GM19043 (cell line): ENCODE measurements at regions not wholly inside any gene's neighbourhood (a gene's known extent, or its start where the extent isn't known, plus 50 kb on each side); places are given as distances from the start of the nearest gene placed in this dataset.
"Not testable (repeated sequence)": the region's sequence is repeated elsewhere in the genome, so short reads cannot be mapped to it uniquely, and the experiment has no call there.

Experiments
- ATAC-seq: cut with Tn5 transposase; IDR thresholded peaks from one replicate; pipeline ENCODE4 v1.9.1; 2021; ENCODE audit warnings: low read depth; ENCODE audit not compliant: unreplicated experiment

DNA sequence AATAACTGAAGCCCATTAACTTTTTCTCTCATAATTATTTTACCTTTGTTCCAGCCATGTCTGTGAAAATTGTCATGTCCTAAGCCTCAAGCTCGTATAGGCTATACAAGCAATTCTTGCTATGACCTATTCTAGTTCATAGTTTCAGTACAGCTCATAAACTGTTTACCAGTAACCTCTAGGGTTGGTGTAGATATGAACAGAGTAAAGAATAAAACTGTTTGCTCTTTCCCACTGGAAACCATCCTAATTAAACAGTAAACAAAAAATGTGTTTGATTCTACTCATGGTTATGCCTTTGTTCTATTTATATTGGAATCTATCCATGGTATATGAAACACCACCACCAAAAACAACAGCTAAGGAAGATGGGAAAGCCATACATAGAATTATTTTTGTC lies 1444.0 kb upstream of the PCDH7 start:
- ATAC-seq = no peak

DNA sequence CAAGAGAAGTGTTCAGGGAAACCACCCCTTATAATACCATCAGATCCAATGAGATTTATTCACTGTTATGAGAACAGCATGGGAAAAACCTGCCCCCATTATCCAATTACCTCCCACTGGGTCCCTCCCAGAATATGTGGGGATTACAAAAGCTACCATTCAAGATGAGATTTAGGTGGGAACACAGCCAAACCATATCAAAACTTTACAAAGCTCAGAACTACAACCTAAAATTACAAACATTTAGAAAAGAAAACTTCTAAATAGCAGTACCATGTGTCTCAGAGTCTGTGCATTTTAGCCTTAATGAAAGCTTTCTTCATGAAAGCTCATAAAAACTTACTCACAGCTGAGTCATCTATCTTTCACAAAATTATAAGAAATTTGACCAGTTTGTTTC lies 1442.8 kb upstream of the PCDH7 start:
- no peak for ATAC-seq

DNA sequence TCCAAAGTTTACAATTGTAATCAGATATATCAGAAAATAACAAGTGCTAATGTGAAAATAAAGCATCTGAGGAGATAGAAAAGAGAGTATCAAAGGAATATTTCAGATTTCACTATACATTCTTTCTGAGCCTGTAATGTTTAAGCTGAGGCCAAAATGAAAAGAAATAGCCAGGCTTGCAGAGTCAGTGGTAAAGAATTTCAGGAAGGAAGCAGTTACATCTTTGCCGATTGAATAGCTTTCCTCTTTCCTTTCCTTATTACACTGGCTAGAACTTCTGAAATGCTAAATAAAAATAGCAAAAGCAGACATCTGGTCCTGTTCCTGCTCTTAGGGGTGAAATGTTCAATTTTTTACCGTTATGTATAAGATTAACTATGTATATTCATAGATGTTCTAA lies 1441.6 kb upstream of the PCDH7 start:
- ATAC-seq = no peak

DNA sequence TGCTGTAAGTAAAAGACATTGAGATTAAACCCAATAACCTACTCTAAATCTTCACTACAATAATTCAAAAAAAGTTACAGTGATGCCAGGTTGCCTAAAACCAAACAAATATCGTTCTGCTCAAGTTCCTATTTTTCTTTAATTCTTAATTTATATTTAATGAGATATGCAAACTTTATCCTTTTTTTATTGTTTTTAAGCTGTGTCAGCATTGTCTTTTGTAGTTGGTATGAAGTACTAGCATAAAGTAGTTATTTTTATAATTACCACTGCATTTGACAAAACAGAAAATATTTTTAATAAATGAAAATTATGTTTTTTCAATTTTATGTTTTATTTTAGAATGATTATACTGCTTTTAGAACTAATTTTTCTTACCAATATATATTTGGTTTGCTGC lies 1431.1 kb upstream of the PCDH7 start:
- ATAC-seq = no peak

DNA sequence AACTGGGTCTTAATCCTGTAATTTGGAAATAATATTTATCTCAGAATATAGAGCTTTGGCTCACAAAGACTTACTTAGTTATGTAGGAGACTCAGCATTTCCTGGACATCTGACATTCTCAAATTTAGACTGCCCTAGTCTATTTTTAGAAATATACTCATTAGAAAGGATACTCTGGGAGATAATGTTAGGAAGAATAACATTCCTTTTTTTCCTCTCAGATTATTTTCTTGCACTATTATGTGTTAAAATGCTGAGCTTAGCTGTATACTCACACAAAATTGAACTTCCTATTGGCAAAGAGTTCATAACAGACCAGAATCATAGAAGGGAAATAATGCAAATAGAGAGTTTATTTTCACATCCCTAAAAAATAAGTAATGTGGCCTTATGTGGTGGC lies 1424.9 kb upstream of the PCDH7 start:
- ATAC-seq = no peak

DNA sequence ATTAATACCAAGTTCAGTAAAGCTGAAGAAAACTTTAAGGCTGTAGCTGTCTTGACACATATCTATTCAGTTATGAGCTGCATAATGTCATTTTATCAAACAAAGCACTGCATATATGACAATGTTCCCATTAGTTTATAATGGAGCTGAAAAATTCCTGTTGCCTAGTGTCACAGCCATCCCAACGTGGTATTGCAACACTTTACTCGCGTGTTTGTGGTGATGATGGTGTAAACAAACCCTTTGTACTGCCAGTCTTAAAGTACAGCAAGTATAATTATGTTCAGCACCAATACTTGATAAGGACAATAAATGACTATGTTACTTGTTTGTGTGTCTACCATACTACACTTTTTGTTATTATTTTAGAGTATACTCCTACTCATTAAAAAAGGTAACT lies 1415.6 kb upstream of the PCDH7 start:
- ATAC-seq = no peak

DNA sequence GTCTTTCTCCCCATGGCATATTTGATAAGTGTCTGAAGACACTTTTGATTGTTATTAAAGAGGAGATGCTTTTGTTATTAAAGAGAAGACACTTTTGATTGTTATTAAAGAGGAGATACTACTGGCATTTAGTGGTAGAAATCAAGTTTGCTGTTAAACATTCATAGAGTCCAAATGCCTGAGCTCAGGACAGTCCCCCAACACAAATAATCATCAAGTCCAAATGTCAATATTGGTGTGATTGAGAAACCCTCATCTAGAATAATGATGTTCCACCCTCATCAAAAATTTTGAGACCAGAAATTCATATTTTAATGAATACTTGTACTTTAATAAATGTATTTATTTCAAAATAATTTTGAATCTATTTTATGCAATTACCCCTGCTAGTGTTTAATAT lies 1412.9 kb upstream of the PCDH7 start:
- ATAC-seq = no peak

DNA sequence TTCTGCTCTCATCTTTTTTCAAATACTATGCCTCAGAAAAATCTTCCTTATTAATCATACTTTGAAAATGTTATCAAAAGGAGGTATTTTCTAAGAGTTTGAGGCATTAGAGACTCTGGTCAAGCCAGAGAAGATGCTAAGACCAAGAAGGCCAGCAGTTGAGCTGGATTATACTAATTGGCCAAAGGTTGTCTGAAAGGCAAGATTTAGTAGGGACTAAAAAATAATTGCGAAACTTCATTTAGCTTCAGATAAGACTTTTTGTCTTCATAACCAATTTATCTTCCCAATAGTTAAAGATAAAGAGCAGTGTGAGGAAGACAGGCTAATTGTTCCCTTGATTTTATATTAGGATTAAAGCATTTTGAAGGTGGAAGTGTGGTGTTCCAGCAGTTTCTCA lies 1412.4 kb upstream of the PCDH7 start:
- ATAC-seq = no peak

DNA sequence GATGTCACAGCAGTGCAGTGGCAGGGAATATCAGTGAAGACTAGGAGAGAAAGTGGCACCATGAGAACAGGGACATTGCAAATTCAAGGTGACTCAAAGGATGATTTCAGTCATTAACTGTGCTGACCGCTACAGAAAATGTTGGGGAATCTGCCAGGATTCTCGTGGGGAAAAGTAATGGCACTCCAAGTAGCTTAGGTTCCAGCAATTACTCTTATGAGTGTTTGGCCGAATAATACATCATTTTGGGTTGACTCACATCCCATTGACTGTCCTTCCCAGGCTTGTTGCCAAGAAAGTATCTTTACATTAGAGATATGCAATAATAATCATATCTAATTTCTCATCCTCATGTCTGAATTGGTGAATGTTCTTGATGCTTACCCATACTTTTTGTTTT lies 1411.1 kb upstream of the PCDH7 start:
- no peak for ATAC-seq

DNA sequence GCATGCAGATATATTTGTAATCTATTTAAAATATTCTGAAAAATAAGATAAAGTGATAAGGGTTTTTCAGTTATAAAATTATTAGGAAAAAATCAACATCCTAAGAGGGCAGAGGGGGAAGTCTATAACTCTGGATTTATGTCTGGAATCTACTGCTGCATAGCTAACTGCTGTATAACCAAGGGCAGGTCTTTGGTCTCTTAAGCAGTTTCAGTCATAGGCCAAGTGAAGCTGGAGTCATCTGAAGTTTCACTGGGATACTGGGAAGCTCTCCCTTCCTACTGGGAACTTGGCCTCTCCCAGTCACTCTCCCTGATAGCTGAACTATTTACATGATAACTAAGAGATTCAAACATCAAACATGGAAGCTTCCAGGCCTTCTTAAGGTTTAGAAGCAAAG lies 1409.9 kb upstream of the PCDH7 start:
- no peak for ATAC-seq

DNA sequence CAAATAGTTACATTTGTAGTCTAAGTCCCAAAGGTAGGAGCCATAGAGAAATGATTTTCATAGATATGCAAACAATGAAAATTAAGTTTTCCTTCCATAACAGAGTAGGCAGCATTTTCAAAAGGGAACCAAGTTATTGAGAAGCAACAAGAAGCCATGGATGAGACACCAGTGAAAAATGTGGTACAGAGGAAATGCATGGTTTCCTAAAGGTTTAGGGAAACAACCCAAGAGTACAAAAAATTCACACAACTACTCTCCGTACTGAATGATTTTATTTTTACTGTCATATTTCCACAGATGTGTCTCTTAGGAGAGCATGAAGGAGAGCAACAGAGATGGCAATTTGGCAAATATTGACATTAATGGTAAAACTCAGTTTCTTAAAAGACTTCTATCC lies 1408.9 kb upstream of the PCDH7 start:
- no peak for ATAC-seq

DNA sequence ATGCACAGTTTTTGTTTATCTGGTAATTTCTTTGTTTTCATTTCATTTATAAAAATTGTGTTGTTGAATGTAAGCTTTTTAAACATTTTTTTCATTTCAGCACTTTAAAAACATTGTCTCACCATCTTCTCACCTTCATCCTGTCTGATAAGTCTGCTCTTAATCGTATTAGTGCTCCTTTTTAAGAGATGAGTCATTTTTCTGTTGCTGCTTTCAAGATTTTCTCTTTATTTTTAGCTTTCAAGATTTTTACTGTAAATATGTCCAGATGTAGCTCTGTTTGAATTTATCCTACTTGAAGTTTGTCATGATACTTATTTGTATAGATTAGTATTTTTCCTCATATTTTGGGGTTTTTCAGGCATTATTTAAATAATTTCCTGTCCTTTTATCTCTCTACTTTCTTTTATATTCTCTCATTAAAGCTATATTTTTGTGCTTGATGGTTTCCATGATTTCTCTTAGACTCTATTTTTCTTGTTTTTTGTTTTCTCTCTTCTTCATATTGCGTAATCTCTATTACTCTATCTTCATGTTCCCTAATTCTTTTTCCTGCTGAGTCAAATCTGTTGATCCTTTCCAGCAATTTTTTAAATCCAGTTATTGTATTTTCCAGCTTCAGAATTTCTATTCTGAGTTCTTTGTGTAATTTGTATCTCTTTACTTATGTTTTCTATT lies 1400.4 kb upstream of the PCDH7 start:
- ATAC-seq = no peak

DNA sequence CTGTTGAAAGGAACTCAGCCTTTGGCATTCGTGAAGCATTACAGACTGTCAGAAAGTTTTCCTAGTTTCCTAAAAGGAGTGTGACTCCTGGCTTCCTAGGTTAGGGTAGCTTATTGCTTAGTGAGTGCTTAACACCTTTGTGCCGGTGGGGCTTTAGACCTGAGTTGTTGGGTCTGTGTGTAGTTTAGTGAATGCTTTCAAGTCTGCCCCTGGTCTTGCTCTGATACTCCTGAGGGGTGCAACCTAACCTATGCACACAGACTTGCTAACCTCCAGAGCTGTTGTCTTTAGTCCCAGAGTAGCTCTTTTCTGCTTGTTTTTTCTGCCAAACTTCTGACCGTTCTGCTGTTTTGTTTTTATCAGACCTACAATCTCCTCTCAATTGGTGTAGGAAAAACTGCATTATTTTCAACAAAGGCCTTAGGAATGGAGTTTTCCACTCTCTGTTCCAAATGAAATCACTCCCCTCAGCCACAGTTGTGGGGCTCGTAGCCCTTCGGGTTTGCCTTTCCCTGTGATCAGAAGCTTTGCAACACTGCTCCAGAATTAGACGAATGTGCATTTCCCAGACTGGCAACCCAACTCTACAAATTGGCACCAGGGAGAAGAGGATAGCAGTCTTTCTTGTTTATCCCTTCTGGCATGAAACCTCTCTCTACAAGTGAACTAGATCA lies 1399.1 kb upstream of the PCDH7 start:
- no peak for ATAC-seq

DNA sequence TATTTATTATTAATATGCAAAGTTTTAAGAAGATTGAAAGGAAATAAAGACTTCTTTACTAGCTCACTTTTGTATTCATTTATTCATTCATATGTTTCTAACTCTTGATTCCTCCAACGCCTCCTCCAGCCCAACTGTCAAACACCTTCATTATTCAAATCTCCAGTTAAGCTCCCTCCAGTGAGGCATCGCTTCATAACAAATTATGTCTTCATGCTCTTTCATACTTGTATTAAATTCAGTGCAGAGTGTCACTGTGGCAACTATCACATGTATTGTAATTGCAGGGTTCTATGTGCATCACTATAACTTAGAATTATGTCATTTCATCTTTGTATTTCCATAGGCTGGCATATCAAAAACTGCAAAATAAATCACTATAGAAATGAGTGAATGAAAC lies 1394.2 kb upstream of the PCDH7 start:
- ATAC-seq = no peak

DNA sequence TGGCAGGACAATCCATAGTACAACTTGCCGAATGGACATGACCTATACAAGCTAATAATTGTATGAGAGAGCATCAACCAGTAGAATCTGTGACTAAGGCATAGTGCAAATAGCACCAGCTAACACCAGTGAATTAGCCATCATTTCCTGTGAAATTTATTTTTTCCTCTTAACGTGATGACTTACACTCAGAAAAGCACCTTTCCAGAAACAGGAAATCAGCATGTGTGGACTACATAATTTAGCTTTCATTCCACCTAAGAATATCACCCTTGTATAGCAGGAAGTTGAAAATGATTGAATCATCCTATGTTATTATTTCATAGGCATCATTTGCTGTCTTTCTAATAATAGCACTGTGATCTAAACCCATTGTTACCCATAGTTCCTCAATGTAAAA lies 1393.4 kb upstream of the PCDH7 start:
- ATAC-seq = no peak

DNA sequence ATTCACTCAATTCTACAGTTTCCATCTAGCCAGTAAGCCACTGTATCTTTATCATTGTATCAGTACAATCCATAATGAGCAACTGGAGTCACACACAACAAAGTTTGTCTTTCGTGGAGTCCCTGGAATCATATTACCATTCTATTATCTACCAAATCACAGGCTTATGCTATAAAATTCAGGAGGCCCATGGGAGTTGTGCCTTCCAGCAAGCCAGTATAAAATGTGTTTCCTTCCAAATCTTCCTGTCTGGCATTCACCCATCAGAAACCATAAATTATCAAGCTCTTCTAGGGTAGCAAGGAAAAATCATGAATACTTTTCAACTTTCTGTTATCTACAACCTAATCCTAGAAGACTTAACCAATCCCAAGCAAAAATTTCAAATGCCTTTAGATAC lies 1383.3 kb upstream of the PCDH7 start:
- no peak for ATAC-seq

DNA sequence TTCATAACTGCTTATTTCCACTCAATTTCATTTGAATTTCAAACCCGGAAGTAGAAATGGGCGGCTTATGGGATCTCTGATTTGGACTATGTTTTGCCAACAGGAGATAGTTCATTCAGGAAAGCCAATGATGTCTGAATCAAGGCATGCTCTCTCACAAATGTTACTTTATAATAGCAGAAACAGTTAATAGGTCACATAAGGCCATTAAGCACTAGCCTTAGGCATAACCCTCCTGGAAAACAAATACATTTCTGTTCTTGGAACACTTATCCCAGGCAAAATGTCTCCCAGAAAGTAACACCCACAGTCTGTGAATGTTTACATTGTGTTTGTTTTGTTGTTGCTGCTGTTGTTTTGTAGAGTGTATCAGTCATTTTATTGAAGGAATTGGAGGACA lies 1347.2 kb upstream of the PCDH7 start:
- ATAC-seq = no peak

DNA sequence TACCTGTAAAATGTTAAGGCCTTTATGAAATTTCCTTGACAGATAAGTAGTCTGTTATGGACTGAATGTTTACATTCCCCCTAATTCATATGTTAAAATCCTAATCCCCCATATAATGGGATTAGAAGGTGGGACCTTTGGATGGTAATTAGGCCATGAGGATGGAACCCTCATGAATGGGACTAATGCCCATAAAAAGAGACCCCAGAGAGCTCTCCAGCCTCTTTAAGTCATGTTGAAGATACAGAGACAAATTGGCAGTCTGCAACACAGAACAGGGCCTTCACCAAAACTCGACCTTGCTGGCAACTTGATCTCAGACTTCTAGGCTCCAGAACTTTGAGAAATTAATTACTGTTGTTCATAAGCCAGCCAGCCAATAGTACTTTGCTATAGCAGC lies 1344.5 kb upstream of the PCDH7 start:
- ATAC-seq = no peak

DNA sequence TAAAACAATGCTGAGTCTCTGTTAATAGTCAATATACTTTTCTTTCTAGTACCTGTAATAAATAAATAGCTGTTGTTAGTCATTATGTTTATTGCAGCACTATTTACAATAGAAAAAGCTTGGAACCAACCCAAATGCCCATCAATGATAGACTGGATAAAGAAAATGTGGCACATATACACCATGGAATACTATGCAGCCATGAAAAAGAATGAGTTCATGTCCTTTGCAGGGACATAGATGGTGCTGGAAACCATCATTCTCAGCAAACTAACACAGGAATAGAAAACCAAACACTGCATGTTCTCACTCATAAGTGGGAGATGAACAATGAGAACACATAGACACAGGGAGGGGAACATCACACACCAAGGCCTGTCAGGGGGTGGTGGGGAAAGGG lies 1341.9 kb upstream of the PCDH7 start:
- ATAC-seq = not testable (repeated sequence)

DNA sequence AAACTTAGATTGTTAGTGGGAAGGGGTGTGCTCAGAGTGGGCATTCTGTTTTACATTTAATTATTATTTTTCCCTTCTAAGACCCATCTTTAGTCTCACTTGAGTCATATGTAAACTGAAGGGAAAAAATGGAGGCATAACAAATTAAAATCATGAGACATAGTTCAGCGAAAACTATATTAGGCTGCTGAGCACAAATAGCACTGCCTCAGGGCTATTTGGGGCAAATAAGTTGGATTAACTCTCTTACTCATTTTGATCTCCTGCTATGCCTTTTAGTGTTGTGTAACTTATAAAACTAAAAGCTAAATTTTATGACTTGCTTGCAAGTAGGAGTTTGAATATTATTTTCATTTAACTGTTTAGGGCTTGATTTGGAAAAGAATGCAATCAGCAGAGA lies 1329.2 kb upstream of the PCDH7 start:
- no peak for ATAC-seq

DNA sequence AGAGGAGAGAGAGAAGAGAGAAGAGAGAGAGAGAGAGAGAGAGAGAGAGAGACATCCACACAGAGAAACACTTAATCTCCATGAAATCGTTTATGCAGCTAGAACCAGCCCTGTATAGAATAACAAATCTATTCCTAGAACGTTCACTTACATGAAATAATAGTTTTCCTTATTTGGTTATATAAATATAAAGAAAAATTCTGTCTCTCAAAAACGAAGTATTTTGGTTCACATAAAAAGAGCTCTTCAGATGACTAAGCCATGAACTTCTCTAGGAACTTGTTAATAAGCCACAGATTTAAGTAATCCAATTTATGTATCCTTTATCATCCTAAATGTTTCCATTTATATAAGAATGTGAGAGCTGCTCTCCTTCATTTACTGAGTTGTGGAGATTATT lies 1315.1 kb upstream of the PCDH7 start:
- no peak for ATAC-seq

DNA sequence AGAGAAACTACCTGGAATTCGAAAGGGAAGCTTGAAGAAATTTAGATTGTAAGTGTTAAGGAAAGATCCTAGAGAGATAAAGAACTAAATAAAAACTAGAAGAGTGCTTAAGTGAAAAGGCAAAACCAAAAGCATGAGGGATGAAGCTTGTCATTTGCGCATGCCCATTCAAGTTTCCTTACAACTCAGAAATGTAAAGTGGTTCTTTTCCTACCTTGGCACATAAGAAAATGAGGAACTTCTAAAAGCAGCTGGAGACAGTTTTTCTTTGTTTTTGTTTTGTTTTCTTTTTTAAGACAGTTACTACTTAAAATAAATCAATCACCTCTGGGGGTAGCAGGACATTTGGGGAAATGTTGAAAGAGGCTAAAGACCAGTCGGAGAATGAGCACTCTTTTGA lies 1304.4 kb upstream of the PCDH7 start:
- no peak for ATAC-seq
